Activated CD4-positive, alpha-beta T cell treated with anti-CD3 and anti-CD28 coated beads, Interleukin-2, amount 50 U/mL, for 24 hours (primary cell): ENCODE measurements at regions not wholly inside any gene's neighbourhood (a gene's known extent, or its start where the extent isn't known, plus 50 kb on each side); places are given as distances from the start of the nearest gene placed in this dataset.
"Not testable (repeated sequence)": the region's sequence is repeated elsewhere in the genome, so short reads cannot be mapped to it uniquely, and the experiment has no call there.

Source experiments
- DNase-seq, 2 donors: peaks; one replicate each; pipeline ENCODE4 v3.0.0-alpha.2; 2020; ENCODE audit warnings: low read depth in 1 of 2, low spot score in 1 of 2

- DNase-seq: no peak
These were observed 247.9 kb downstream of the ZPLD1 start for GRCh38 chr3:102682741-102683140.

GRCh38 chr3:102686792-102687191 lies 252.0 kb downstream of the ZPLD1 start:
- DNase-seq: no peak

GRCh38 chr3:102687851-102688555 lies 253.2 kb downstream of the ZPLD1 start:
- no peak for DNase-seq

- no peak for DNase-seq
These were observed 253.7 kb downstream of the ZPLD1 start for GRCh38 chr3:102688556-102688930.

- no peak for DNase-seq
These were observed 256.7 kb downstream of the ZPLD1 start for GRCh38 chr3:102691507-102691906.

- DNase-seq: no peak
These were observed 264.4 kb downstream of the ZPLD1 start for GRCh38 chr3:102699104-102699818.

- no peak for DNase-seq
These were observed 265.0 kb downstream of the ZPLD1 start for GRCh38 chr3:102699819-102700140.

GRCh38 chr3:102712896-102713295 lies 278.1 kb downstream of the ZPLD1 start:
- DNase-seq: no peak

- no peak for DNase-seq
These were observed 279.8 kb downstream of the ZPLD1 start for GRCh38 chr3:102714567-102714966.

GRCh38 chr3:102715030-102715697 lies 280.3 kb downstream of the ZPLD1 start:
- DNase-seq: no peak

- no peak for DNase-seq
These were observed 283.8 kb downstream of the ZPLD1 start for GRCh38 chr3:102718651-102719050.

- no peak for DNase-seq
These were observed 287.5 kb downstream of the ZPLD1 start for GRCh38 chr3:102722317-102722716.

GRCh38 chr3:102727340-102727739 lies 292.5 kb downstream of the ZPLD1 start:
- DNase-seq: no peak

GRCh38 chr3:102732581-102732980 lies 297.8 kb downstream of the ZPLD1 start:
- not testable (repeated sequence) for DNase-seq

GRCh38 chr3:102733791-102734563 lies 299.2 kb downstream of the ZPLD1 start:
- DNase-seq: no peak

- no peak for DNase-seq
These were observed 300.5 kb downstream of the ZPLD1 start for GRCh38 chr3:102735311-102735710.

- DNase-seq: no peak
These were observed 301.6 kb downstream of the ZPLD1 start for GRCh38 chr3:102736288-102736974.

GRCh38 chr3:102736975-102737304 lies 302.1 kb downstream of the ZPLD1 start:
- DNase-seq: no peak

GRCh38 chr3:102737353-102737752 lies 302.5 kb downstream of the ZPLD1 start:
- DNase-seq: no peak

- DNase-seq: no peak
These were observed 306.3 kb downstream of the ZPLD1 start for GRCh38 chr3:102741105-102741504.

- DNase-seq: no peak
These were observed 306.9 kb downstream of the ZPLD1 start for GRCh38 chr3:102741694-102742093.
